Thymus (tissue), 11 donors: ENCODE measurements at regions not wholly inside any gene's neighbourhood (a gene's known extent, or its start where the extent isn't known, plus 50 kb on each side); places are given as distances from the start of the nearest gene placed in this dataset.

Experiments
- DNase-seq, 9 donors: peaks; one replicate each; pipeline ENCODE4 v3.0.0-alpha.2; 2013; ENCODE audit warnings: low spot score in 9 of 9, low read depth in 6 of 9, missing footprints in 1 of 9
- H3K27ac ChIP-seq, 2 donors: one replicate each; pipeline ENCODE4 v1.5.1; 2013; ENCODE audit warnings: control low read depth in 1 of 2, low read depth in 1 of 2, low read length in 1 of 2, mild to moderate bottlenecking in 1 of 2, moderate library complexity in 1 of 2
- H3K27me3 ChIP-seq, 2 donors: one replicate each; pipeline ENCODE4 v1.5.1; 2013; ENCODE audit warnings: low read length in 1 of 2; ENCODE audit not compliant: control insufficient read depth in 2 of 2, insufficient read depth in 1 of 2
- H3K36me3 ChIP-seq, 2 donors: one replicate each; pipeline ENCODE4 v1.5.1; 2013; ENCODE audit warnings: low read length in 1 of 2, mild to moderate bottlenecking in 1 of 2, moderate library complexity in 1 of 2; ENCODE audit not compliant: control insufficient read depth in 2 of 2, insufficient read depth in 2 of 2
- H3K4me1 ChIP-seq, 2 donors: one replicate each; pipeline ENCODE4 v1.5.1; 2013; ENCODE audit warnings: low read length in 2 of 2; ENCODE audit not compliant: control insufficient read depth in 2 of 2, insufficient read depth in 2 of 2
- H3K4me3 ChIP-seq, 2 donors: one replicate each; pipeline ENCODE4 v1.5.1; 2013; ENCODE audit warnings: low read length in 2 of 2, control low read depth in 1 of 2, mild to moderate bottlenecking in 1 of 2
- H3K9me3 ChIP-seq, 2 donors: one replicate each; pipeline ENCODE4 v1.5.1; 2013; ENCODE audit warnings: low read length in 1 of 2, mild to moderate bottlenecking in 1 of 2; ENCODE audit not compliant: control insufficient read depth in 2 of 2, insufficient read depth in 1 of 2
- WGBS: extraction: QIAGEN DNeasy Blood & Tissue Kit; methylation state at CpG from one replicate; pipeline ENCODE4 v1.1.7; 2013; 5-methylcytosine and 5-hydroxymethylcytosine counted together
- donor health status: healthy.

DNA sequence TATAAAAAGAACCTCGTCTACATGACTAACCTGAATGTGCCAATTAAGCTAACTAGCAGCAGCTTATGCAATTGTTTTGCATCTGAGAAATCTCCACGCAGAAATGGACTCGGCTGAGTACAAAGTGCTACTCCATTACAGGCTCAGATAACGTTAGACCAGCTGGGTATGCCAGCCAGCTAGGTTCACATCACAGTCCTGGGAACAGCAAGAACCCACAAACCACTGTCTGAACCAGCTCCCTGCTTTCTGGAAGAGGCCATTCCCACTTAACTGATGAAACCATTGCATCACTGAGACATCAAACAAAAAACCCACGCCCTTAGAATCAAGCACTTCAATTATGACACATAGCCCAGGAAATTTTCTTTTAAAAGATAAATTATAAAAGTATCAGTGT lies 202.7 kb downstream of the CYRIA start:
- H3K4me1 ChIP-seq, result no peaks in the 10 kb centered on the region
- H3K27me3 ChIP-seq, result no peaks in the 10 kb centered on the region
- WGBS, result 19% methylated on average over 5 of the region's 5 CpGs

DNA sequence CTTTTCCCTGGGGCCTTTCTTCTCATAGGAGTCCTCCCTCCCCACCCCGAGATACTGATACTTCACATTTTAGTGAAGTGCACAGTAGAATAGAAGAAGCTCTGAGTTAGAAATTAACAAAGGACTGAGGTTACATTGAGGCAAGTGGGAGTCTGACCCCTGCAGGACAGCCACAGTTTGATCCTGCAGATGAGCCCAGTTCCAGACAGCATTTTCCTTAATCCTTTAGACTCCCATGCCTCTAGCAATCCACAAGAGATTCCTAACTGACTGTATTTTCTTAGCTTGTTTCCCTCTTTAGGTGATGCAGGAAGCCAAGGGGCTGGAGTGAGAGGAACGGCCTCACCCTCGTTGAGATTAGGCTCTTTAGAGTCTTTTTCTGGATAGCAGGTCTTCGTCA lies 204.0 kb downstream of the CYRIA start:
- Histone ChIP-seq H3K36me3 (no peaks in the 10 kb centered on the region), H3K4me1 (no peaks in the 10 kb centered on the region), H3K27ac (no peak overlapping the region), H3K27me3 (no peaks in the 10 kb centered on the region), H3K9me3 (no peaks in the 10 kb centered on the region), H3K4me3 (no peak overlapping the region)
- 94% methylated on average over 4 of the region's 4 CpGs for WGBS
- no peak for DNase-seq

More for the DNA sequence above, 202.7 kb downstream of the CYRIA start:
- Histone ChIP-seq H3K27ac (no peak overlapping the region), H3K36me3 (no peaks in the 10 kb centered on the region), H3K4me3 (no peak overlapping the region), H3K9me3 (no peaks in the 10 kb centered on the region)
- no peak for DNase-seq

DNA sequence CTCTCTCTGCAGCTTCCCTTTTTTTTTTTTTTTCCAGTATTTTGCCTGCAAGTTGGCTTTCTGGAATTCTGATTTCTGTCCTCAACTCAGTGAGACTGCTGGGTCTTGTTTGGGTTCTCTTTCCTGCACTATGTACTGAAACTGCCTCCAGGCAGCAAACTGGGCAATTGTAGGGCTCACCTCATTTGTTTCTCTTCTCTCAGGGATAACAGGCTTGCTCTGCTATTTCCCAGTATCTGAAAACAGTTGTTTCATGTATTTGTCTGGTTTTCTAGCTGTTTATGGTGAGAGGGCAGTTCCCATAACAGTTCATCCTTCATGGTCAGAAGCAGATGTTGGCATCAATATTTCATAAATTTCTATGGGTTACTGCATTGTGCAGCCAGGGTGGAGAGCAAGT lies 206.0 kb downstream of the CYRIA start:
- DNase-seq, result no peak
- H3K4me3 ChIP-seq, result no peak overlapping the region
- H3K27me3 ChIP-seq, result no peaks in the 10 kb centered on the region
- H3K36me3 ChIP-seq, result no peaks in the 10 kb centered on the region
- H3K9me3 ChIP-seq, result no peaks in the 10 kb centered on the region
- H3K4me1 ChIP-seq, result no peaks in the 10 kb centered on the region
- no peak overlapping the region for H3K27ac ChIP-seq

DNA sequence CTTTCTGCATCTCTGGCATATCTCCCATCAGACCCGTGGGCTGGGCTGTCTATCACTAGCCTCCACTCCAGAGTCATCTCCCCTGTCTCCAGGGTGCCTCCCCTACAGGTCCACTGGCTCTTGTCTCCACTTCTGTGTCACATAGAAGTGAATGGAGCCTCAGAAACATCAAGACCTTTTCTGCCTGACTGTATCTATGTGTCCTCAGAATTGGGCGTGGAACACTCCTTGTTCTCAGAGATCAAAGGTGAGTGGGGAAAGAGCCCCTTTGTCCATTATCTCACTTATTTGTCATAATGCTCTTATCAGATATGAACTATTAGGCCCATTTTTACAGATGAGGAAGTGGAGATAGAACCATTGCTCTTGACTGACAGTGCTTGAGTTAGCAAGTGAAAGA lies 211.0 kb downstream of the CYRIA start:
- H3K9me3 ChIP-seq, result no peaks in the 10 kb centered on the region
- WGBS, result 92% methylated on average over 2 of the region's 2 CpGs
- H3K36me3 ChIP-seq, result no peaks in the 10 kb centered on the region
- no peak overlapping the region for H3K4me3 ChIP-seq
- no peaks in the 10 kb centered on the region for H3K4me1 ChIP-seq
- H3K27me3 ChIP-seq, result no peaks in the 10 kb centered on the region
- H3K27ac ChIP-seq, result no peak overlapping the region
- DNase-seq, result no peak

DNA sequence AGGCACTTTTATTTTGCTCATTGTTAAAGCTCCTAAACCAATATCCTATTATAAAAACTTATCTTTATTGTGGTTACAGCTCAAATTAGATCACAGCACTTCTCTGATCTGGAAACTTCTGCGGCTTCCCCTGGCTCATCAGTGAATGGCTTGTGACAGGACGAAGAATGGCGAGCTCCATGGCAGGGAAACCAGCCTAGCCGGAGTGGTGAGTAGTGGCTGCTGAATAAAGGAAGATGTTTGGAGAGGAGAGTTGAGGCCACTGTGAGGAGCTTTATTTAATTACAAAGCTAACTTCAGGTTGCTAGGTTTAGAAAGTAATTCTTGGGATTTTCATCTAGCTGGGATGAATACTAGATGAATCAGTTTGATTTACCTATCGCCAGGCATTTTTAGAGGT lies 213.5 kb downstream of the CYRIA start:
- H3K27me3 ChIP-seq, result no peaks in the 10 kb centered on the region
- WGBS, result 95% methylated on average over 5 of the region's 5 CpGs
- H3K27ac ChIP-seq, result no peak overlapping the region
- no peak for DNase-seq
- no peaks in the 10 kb centered on the region for H3K4me1 ChIP-seq
- H3K9me3 ChIP-seq, result no peaks in the 10 kb centered on the region
- no peak overlapping the region for H3K4me3 ChIP-seq
- H3K36me3 ChIP-seq, result no peaks in the 10 kb centered on the region

DNA sequence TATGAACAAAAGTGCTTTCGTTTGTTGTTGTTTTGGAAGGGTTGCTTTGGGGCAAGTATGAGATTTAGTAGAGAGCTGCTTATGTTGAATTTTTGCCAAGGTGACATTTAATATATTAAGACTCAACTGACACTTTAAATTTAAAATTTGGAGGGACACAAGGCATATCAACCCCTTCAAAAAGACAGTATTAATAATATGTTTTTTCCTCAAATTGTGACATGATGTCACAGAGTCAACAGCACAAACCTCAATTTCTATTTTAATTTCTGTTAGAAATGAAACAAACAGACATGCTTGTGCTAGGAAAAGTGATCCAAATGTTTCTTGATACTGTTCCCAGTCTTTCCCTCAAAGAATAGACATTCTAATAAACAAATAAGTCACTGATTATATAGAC lies 218.9 kb downstream of the CYRIA start:
- 94% methylated on average over 1 of the region's 1 CpG for WGBS
- Histone ChIP-seq H3K4me1 (no peaks in the 10 kb centered on the region), H3K36me3 (no peaks in the 10 kb centered on the region), H3K27me3 (no peaks in the 10 kb centered on the region), H3K27ac (no peak overlapping the region), H3K9me3 (no peaks in the 10 kb centered on the region), H3K4me3 (no peak overlapping the region)
- no peak for DNase-seq

DNA sequence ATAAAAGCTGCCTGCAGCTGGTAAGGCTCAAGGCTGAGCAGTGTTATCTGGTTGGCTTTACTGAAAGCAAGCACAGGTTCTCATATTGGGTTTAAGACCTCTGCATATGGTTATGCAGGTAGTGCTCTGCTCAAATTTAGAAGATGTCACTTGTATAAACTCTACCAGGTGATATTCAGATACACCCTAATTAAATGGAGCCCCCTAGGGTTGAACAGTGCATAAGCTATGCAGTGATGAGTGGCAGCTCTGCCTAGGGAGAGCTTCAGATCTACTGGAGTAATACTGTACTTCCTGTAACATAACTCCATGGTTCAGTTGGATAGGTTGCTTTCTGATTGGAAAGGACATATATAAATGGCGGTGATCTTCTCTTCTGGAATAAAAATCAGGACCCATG lies 222.7 kb downstream of the CYRIA start:
- WGBS, result 97% methylated on average over 1 of the region's 1 CpG
- no peak for DNase-seq
- Histone ChIP-seq H3K27ac (no peak overlapping the region), H3K9me3 (peaks cover 0 to 1% of the 10 kb centered on the region in 2 donors), H3K4me3 (no peak overlapping the region), H3K36me3 (no peaks in the 10 kb centered on the region), H3K27me3 (no peaks in the 10 kb centered on the region), H3K4me1 (no peaks in the 10 kb centered on the region)

DNA sequence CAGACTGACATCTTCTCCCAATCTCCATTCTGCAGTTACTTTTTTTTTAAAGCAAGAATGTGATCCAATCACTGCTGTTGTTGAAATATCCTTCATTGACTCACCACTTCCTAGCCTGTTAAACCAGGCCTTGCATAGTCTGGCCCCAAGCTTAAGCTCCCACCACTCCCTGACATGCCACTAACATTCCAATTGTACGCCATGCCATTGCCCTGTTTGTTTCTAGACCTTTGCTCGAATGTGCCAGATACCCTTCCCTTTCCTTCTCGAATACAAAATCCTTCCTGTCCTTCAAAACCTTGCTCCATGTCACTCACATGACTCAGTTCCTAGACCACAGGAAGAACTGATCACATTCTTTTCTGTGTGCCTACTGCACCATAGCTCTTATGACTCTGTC lies 224.2 kb downstream of the CYRIA start:
- 87% methylated on average over 3 of the region's 3 CpGs for WGBS
- H3K4me3 ChIP-seq, result no peak overlapping the region
- H3K27me3 ChIP-seq, result no peaks in the 10 kb centered on the region

DNA sequence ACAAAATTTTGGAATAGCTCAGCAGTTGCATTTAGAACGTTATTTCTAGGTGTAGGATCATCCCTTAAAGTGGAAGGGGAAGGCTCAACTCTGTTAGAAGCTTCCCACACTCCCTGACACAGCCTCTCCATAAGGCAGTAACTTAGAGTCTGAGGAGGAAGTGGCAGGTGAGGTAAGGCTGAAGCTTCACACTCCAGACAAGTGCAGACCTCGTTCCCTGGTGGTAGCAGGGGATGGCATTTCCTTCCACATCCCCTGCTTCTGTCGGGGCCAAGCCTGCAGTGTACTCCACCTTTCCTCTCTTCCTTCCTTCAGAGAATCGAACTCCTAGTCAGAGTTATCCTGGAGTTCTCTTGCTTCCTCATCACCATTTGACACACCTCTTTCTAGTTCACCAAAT lies 224.7 kb downstream of the CYRIA start:
- H3K4me1 ChIP-seq, result no peaks in the 10 kb centered on the region
- H3K27ac ChIP-seq, result no peak overlapping the region
- 25% methylated on average over 4 of the region's 4 CpGs for WGBS
- no peak for DNase-seq
- H3K36me3 ChIP-seq, result no peaks in the 10 kb centered on the region
- H3K27me3 ChIP-seq, result no peaks in the 10 kb centered on the region
- no peak overlapping the region for H3K4me3 ChIP-seq
- H3K9me3 ChIP-seq, result peaks cover 0 to 1% of the 10 kb centered on the region in 2 donors

More for the DNA sequence above, 224.2 kb downstream of the CYRIA start:
- no peak for DNase-seq
- H3K27ac ChIP-seq, result no peak overlapping the region
- H3K36me3 ChIP-seq, result no peaks in the 10 kb centered on the region
- no peaks in the 10 kb centered on the region for H3K4me1 ChIP-seq
- H3K9me3 ChIP-seq, result peaks cover 0 to 1% of the 10 kb centered on the region in 2 donors
